Activated CD8-positive, alpha-beta T cell treated with anti-CD3 and anti-CD28 coated beads, Interleukin-2, amount 10 ng/mL, durations not matched to agents 7 days and 5 days (primary cell): ENCODE measurements at regions not wholly inside any gene's neighbourhood (a gene's known extent, or its start where the extent isn't known, plus 50 kb on each side); places are given as distances from the start of the nearest gene placed in this dataset.
"Not testable (repeated sequence)": the region's sequence is repeated elsewhere in the genome, so short reads cannot be mapped to it uniquely, and the experiment has no call there.

Experiments used
- ATAC-seq: fragments of 150-1000 bp; cut with Tn5 transposase; one replicate; pipeline ENCODE4 v1.10.0; 2021; ENCODE audit warnings: moderate library complexity
- CTCF ChIA-PET: fragments of 350-600 bp; sonication (Branson Sonifier 250); formaldehyde crosslinking; loops from one replicate; lab custom pipeline; 2021; ENCODE audit warnings: antibody characterized with exemption; lab: Charles Lee
- POLR2A ChIA-PET: fragments of 350-600 bp; sonication (Branson Sonifier 250); formaldehyde crosslinking; loops from one replicate; lab custom pipeline; 2021; ENCODE audit warnings: antibody characterized with exemption; lab: Charles Lee
- DNase-seq: peaks from one replicate; pipeline ENCODE4 v3.0.0-alpha.2; 2020
- H3K27ac Mint-ChIP-seq: one replicate; pipeline ENCODE4 v1.8.0; 2021; ENCODE audit warnings: mild to moderate bottlenecking, mixed read lengths
- H3K27me3 Mint-ChIP-seq: one replicate; pipeline ENCODE4 v1.8.0; 2021; ENCODE audit warnings: low read depth, mixed read lengths
- H3K36me3 Mint-ChIP-seq: one replicate; pipeline ENCODE4 v1.8.0; 2021; ENCODE audit warnings: low read depth, mixed read lengths
- H3K4me1 Mint-ChIP-seq: one replicate; pipeline ENCODE4 v1.8.0; 2021; ENCODE audit warnings: low read depth, mixed read lengths
- H3K4me3 Mint-ChIP-seq: one replicate; pipeline ENCODE4 v1.8.0; 2021; ENCODE audit warnings: mild to moderate bottlenecking, mixed read lengths
- H3K9me3 Mint-ChIP-seq: one replicate; pipeline ENCODE4 v1.8.0; 2022; ENCODE audit warnings: mixed read lengths; ENCODE audit not compliant: insufficient read depth

DNA sequence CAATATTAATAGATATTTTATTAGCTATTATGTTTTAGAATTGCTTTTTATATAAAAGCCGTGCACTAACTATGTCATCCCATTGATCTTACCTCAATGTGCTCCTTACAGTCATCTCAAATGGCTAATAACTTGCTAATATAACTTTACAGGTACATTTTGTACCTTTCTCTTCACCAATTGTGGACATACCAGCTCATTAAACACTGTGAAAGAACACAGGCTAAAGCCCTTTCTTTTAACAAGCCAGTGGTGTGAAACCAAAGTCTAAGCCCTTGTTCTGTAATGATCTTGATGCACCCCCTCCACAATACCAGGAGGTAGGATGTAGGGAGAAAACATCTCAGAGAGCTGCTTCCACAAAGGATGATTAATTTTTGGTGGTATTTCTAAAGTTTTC, 675.3 kb upstream of the USP15 start:
- ChIA-PET CTCF (no interaction called here), POLR2A (no interaction called here)
- peaks cover 2% of the 10 kb centered on the region for H3K36me3 Mint-ChIP-seq
- peaks cover 21% of the 10 kb centered on the region for H3K9me3 Mint-ChIP-seq
- H3K27me3 Mint-ChIP-seq: no peaks in the 10 kb centered on the region
- DNase-seq (no peak), ATAC-seq (no peak)
- H3K4me3 Mint-ChIP-seq: no peak overlapping the region
- no peaks in the 10 kb centered on the region for H3K4me1 Mint-ChIP-seq
- H3K27ac Mint-ChIP-seq: no peak overlapping the region

DNA sequence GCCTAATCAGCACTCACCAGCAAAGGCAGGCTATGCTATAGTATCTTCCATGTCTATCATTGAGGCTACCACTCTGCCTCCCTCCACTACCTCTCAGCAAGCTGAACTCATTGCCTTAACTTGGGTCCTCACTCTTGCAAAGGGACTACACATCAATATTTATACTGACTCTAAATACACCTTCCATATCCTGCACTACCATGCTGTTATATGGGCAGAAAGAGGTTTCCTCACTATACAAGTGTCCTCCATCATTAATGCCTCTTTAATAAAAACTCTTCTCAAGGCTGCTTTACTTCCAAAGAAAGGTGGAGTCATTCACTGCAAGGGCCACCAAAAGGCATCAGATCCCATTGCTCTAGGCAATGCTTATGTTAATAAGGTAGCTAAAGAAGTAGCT, 669.3 kb upstream of the USP15 start:
- H3K9me3 Mint-ChIP-seq: peaks cover 36% of the 10 kb centered on the region
- ATAC-seq, POLR2A ChIA-PET, DNase-seq, H3K4me1 Mint-ChIP-seq, H3K4me3 Mint-ChIP-seq, H3K27me3 Mint-ChIP-seq, H3K27ac Mint-ChIP-seq, CTCF ChIA-PET, H3K36me3 Mint-ChIP-seq: not testable (repeated sequence)

DNA sequence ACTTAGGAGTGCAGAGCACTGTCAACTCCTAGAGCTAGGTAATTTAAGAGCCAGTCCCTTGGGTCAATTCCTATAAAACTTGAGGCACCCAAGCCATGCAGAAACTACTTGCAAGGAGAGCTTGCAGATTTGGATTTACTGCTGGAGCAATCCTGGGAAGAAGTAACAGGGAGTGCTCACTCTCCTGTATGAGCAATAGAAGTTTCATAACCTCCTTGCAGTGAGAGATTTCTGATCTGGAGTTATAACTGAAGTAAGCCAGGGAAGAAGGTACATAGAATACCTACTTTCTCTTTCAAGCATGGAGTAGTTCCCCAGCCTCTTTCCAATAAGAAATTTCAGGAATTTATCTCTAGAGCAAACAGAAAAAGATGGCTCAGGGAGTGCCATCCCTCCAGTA, 650.1 kb upstream of the USP15 start:
- Mint-ChIP-seq H3K36me3 (no peaks in the 10 kb centered on the region), H3K4me1 (no peaks in the 10 kb centered on the region), H3K4me3 (no peak overlapping the region), H3K27ac (no peak overlapping the region), H3K9me3 (no peaks in the 10 kb centered on the region), H3K27me3 (no peaks in the 10 kb centered on the region)
- ChIA-PET CTCF (no interaction called here), POLR2A (no interaction called here)
- DNase-seq: no peak
- ATAC-seq: no peak

DNA sequence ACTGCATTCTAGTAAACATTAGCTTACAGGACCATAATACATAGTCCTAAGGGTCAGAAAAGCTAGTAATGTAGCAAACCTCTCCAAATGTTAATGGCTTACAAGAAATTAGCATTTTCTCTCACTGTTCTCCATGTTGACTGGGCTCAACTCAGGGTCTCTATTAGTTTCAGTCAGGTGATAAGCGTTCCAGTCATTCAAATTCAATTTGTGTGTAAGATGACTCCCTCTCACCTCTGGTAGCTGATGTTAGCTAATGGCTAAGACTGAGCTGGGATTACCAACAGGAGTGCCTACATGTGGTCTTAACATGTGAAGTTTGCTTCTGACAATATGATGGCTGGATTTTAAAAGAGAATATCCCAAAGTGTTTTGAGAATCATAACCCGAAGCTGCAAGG, 630.5 kb upstream of the USP15 start:
- Mint-ChIP-seq H3K4me3 (no peak overlapping the region), H3K9me3 (no peaks in the 10 kb centered on the region), H3K27me3 (no peaks in the 10 kb centered on the region), H3K27ac (no peak overlapping the region), H3K36me3 (no peaks in the 10 kb centered on the region), H3K4me1 (no peaks in the 10 kb centered on the region)
- no peak for DNase-seq
- no peak for ATAC-seq
- ChIA-PET POLR2A (no interaction called here), CTCF (no interaction called here)

DNA sequence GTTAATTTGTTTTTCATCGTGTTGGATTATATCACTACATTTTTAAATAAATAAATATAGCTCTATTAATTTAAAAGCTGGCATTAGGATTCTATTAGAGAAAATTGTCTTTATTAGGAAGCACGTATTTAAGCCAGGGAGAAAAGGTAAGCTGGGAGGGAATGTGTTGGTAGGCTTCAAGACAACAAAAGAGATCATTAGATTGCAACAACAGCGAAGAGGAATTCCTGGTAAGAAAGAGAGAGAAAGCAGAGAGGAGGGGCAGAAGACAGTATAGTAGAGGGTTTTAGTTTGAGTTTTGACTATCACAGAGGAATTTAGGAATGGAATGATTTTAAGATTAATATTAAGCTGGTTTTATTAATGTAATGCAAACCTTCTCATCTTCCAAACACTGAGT, 613.6 kb upstream of the USP15 start:
- no peak for ATAC-seq
- no peaks in the 10 kb centered on the region for H3K4me1 Mint-ChIP-seq

DNA sequence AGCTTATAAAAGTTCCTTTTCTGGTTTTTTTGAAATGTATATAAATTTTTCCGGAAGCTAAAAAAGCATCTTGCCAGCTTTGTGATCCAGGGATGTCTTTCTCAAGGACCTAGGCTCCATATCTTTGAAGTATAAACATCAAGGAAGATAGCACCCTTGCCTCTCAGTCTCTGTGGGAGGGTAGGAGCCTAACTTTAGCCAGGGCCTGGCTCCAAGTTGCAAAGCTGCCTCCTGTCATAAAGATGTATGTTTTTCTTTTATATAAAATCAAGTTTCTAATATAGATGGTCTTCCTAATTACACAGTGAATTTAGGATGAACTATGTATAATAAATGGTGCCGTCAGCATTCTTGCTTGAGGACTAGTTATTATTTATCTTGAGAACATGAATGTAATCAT, 612.6 kb upstream of the USP15 start:
- Mint-ChIP-seq H3K27me3 (no peaks in the 10 kb centered on the region), H3K36me3 (no peaks in the 10 kb centered on the region), H3K27ac (no peak overlapping the region), H3K4me3 (no peak overlapping the region), H3K4me1 (no peaks in the 10 kb centered on the region), H3K9me3 (no peaks in the 10 kb centered on the region)
- CTCF ChIA-PET: interaction anchor here (0.9 kb wide), 1 partner anchor 18 kb away, joined by 3 read pairs; no protein-coding TSS in a partner anchor
- POLR2A ChIA-PET: interaction anchor here (0.6 kb wide), 1 partner anchor 20 kb away, joined by 4 read pairs; no protein-coding TSS in a partner anchor
- no peak for ATAC-seq
- DNase-seq: no peak

More for the DNA sequence above, 613.6 kb upstream of the USP15 start:
- Mint-ChIP-seq H3K36me3 (no peaks in the 10 kb centered on the region), H3K27ac (no peak overlapping the region), H3K9me3 (no peaks in the 10 kb centered on the region), H3K4me3 (no peak overlapping the region), H3K27me3 (no peaks in the 10 kb centered on the region)
- no peak for DNase-seq
- CTCF ChIA-PET: interaction anchor here (1.7 kb wide), 1 partner anchor 12 kb away, joined by 3 read pairs; no protein-coding TSS in a partner anchor
- POLR2A ChIA-PET: no interaction called here

DNA sequence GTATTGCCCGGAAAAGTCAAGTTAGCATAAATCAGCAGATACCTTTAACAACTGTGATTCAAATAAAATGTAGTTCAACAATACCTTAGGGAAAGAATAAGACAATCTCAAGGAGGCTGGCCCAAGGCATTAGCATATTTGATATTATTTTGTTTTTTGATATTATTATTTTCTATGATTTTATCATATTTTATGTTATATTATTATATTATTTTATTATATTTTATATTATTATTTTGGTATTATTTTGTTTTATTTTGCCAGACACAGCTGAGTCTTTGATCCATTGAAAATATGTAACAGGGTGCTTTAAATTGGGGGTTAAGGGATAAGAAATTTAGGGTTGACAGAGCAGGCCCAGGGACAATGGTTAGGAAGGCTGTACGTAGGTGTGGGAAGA, 607.9 kb upstream of the USP15 start:
- no peaks in the 10 kb centered on the region for H3K4me1 Mint-ChIP-seq

DNA sequence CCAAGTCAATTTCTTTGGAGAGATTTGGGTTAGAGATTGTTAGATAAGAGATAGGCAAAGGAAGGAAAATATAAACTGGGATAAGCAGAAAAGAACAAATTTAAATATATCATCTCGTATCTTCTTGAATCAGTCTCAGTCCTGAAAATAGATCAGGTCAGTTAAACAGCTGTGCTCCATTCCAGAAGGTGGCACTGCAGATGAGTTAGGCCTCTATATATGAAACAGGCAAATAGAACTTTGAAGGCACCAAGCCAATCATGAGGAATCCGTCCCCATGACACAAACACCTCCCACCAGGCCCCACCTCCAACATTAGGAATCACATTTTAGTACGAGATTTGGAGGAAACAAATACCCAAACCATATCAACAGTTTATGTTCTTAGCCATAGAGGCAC, 605.5 kb upstream of the USP15 start:
- H3K27me3 Mint-ChIP-seq: no peaks in the 10 kb centered on the region
- DNase-seq (no peak), ATAC-seq (no peak)
- no peaks in the 10 kb centered on the region for H3K4me1 Mint-ChIP-seq
- no peaks in the 10 kb centered on the region for H3K36me3 Mint-ChIP-seq
- no peak overlapping the region for H3K27ac Mint-ChIP-seq
- H3K9me3 Mint-ChIP-seq: no peaks in the 10 kb centered on the region
- ChIA-PET CTCF (no interaction called here), POLR2A (no interaction called here)
- no peak overlapping the region for H3K4me3 Mint-ChIP-seq

More for the DNA sequence above, 607.9 kb upstream of the USP15 start:
- no peaks in the 10 kb centered on the region for H3K36me3 Mint-ChIP-seq
- DNase-seq (no peak), ATAC-seq (no peak)
- POLR2A ChIA-PET: no interaction called here
- no peak overlapping the region for H3K27ac Mint-ChIP-seq
- H3K27me3 Mint-ChIP-seq: no peaks in the 10 kb centered on the region
- CTCF ChIA-PET: no interaction called here
- no peaks in the 10 kb centered on the region for H3K9me3 Mint-ChIP-seq
- no peak overlapping the region for H3K4me3 Mint-ChIP-seq

DNA sequence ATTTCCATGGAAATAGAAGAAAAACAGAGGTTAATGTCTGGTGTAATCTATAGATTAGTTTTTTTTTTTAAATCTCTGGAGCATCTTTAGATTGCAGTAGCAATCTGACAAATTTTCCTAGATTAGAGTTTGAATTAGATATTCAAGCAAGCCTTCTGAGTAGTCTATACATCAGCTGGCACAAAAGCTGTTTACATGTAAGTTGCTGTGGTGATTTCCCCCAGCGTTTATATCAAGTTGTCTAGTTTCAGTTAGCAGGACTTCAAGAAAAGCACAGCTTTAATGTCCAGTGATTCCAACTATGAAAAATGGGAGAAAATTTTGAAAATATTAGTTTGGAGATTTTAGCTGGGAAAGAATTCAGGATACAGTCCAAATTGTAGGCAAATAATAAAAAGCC, 605.0 kb upstream of the USP15 start:
- H3K27ac Mint-ChIP-seq: no peak overlapping the region
- no peaks in the 10 kb centered on the region for H3K27me3 Mint-ChIP-seq
- ATAC-seq (no peak), DNase-seq (no peak)
- H3K9me3 Mint-ChIP-seq: no peaks in the 10 kb centered on the region
- no peak overlapping the region for H3K4me3 Mint-ChIP-seq
- CTCF ChIA-PET: no interaction called here
- no peaks in the 10 kb centered on the region for H3K4me1 Mint-ChIP-seq
- no peaks in the 10 kb centered on the region for H3K36me3 Mint-ChIP-seq
- POLR2A ChIA-PET: no interaction called here

DNA sequence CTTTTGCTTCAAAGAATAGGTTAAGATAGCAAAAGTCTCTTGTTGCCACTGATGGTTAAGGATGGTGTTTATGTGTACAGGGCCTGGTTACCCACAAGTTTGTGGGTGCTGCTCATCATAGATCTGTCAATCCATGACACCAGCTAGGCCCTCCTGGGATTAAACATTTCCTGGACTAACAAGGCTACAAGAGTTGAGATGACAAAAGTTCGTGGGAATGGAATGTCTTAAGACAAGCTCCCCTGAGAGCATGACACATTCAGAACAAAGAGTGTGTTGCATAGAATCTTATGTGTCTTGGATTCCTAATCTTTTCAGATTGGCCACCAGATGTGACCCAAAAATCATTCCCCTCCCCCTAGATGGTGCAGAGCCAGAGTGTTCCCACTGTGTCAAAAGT, 592.5 kb upstream of the USP15 start:
- ChIA-PET POLR2A (interaction anchor here (0.6 kb wide), 1 partner anchor 20 kb away, joined by 4 read pairs; no protein-coding TSS in a partner anchor), CTCF (no interaction called here)
- DNase-seq (no peak), ATAC-seq (no peak)
- Mint-ChIP-seq H3K27ac (no peak overlapping the region), H3K27me3 (no peaks in the 10 kb centered on the region), H3K36me3 (peaks cover 1% of the 10 kb centered on the region), H3K9me3 (peaks cover 3% of the 10 kb centered on the region), H3K4me1 (no peaks in the 10 kb centered on the region), H3K4me3 (no peak overlapping the region)

DNA sequence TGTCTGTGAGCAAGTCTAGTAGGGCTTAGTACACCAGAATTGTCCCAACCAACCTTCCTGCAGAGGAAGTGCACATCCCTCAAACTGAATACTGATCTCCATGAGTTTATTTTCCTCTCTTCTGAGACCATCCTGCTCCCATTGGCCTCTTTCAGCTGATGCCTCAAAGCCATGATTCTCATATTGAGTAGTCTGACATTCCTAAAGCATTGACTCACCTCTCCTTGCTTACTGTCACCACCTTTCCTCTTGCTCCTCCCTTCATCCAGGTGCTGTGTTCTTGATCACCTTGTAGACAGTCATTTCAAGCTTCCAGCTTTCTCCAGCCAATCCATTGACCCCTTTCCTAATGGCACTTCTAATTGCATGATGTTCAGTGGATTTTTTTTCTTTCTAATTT, 583.7 kb upstream of the USP15 start:
- Mint-ChIP-seq H3K9me3 (no peaks in the 10 kb centered on the region), H3K4me1 (no peaks in the 10 kb centered on the region), H3K4me3 (no peak overlapping the region), H3K27me3 (no peaks in the 10 kb centered on the region), H3K36me3 (no peaks in the 10 kb centered on the region), H3K27ac (no peak overlapping the region)
- POLR2A ChIA-PET: no interaction called here
- ATAC-seq: no peak
- DNase-seq: no peak
- CTCF ChIA-PET: no interaction called here

DNA sequence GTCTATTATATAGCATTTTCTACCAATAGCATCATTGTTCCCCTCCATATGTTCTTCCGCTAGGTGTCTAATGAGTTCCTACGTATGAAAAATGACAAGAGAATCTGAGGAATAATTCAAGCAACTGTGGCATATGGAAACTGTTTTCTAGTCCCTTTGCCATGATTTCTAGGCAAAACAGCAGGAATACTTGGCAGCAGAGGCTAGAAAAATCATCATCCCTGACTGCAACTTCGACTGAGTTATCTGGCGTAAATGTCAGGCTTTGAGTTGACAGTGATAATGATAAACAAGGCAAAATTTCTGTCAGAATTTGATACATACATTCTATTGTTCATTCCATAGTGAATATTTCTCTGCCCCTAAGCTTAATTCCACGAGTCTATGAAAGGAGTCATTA, 572.8 kb upstream of the USP15 start:
- H3K4me3 Mint-ChIP-seq: no peak overlapping the region
- no peaks in the 10 kb centered on the region for H3K27me3 Mint-ChIP-seq
- POLR2A ChIA-PET: no interaction called here
- CTCF ChIA-PET: no interaction called here
- no peak overlapping the region for H3K27ac Mint-ChIP-seq
- no peaks in the 10 kb centered on the region for H3K36me3 Mint-ChIP-seq
- no peak for ATAC-seq
- no peaks in the 10 kb centered on the region for H3K9me3 Mint-ChIP-seq
- H3K4me1 Mint-ChIP-seq: no peaks in the 10 kb centered on the region
- no peak for DNase-seq

DNA sequence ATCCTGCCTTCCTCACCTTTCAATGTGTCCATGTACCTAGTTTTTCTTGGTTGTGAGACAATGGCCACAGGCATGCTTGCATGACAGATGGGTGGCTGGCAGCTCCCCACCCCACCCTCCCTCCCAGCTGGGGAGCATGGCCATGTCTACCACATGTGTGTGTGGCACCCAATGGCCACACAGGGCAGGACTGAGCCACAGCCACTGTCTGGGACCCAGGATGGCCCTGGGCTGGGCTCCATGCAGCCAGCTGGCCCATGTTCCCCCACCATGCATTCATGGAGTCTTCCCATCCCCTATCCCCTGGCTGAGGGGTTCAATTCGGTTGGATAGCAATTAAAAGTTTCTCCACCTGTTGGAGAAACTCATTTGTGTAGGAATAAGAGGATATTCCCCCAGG, 566.0 kb upstream of the USP15 start:
- H3K36me3 Mint-ChIP-seq: no peaks in the 10 kb centered on the region
- DNase-seq: no peak
- H3K4me3 Mint-ChIP-seq: no peak overlapping the region
- POLR2A ChIA-PET: no interaction called here
- CTCF ChIA-PET: no interaction called here
- H3K4me1 Mint-ChIP-seq: no peaks in the 10 kb centered on the region
- peaks cover 4% of the 10 kb centered on the region for H3K9me3 Mint-ChIP-seq
- no peak for ATAC-seq
- no peaks in the 10 kb centered on the region for H3K27me3 Mint-ChIP-seq
- no peak overlapping the region for H3K27ac Mint-ChIP-seq
